ENCODE measurements at regions not wholly inside any gene's neighbourhood (a gene's known extent, or its start where the extent isn't known, plus 50 kb on each side); places are given as distances from the start of the nearest gene placed in this dataset.

DNA sequence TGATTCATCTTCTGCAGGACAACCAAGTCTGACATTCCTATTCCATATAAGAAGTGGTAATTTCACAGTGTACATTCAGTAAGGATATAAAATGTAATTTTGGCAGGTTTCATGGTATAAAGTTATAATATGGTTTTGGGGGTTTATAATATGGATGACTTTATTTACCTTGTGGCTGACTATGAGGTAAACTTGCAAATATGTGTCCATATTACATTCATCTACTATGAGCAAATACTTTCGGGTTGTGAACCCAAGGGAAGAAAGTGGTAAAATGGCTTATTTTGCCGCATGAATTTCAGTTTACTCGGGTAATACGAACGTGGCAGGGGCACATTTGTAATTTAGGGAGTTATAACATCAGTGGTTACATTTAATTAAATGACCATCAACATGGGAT, 86.7 kb upstream of the TNFSF11 start:
- TF ChIP-seq, protein P1, sequence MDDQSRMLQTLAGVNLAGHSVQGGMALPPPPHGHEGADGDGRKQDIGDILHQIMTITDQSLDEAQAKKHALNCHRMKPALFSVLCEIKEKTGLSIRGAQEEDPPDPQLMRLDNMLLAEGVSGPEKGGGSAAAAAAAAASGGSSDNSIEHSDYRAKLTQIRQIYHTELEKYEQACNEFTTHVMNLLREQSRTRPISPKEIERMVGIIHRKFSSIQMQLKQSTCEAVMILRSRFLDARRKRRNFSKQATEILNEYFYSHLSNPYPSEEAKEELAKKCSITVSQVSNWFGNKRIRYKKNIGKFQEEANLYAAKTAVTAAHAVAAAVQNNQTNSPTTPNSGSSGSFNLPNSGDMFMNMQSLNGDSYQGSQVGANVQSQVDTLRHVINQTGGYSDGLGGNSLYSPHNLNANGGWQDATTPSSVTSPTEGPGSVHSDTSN (CRISPR knock-in tag; IDR thresholded peaks at IDR 0.05; ENCODE audit: borderline replicate concordance), result no peak
- TF ChIP-seq CTCF (CRISPR knock-in tag; IDR thresholded peaks at IDR 0.05) (no peak), ZNF781 (CRISPR knock-in tag; IDR thresholded peaks at IDR 0.05; ENCODE audit: borderline replicate concordance, not compliant biosample characterization) (no peak), ZBTB1 (CRISPR knock-in tag; IDR thresholded peaks at IDR 0.05; ENCODE audit: borderline replicate concordance) (no peak), PRDM4 (CRISPR knock-in tag; IDR thresholded peaks at IDR 0.05; ENCODE audit: borderline replicate concordance) (no peak), SMC3 (IDR thresholded peaks at IDR 0.05; ENCODE audit: low read length) (no peak), POLR2AphosphoS5 (IDR thresholded peaks at IDR 0.05; ENCODE audit: low read depth, low read length) (no peak), PHF5A (CRISPR knock-in tag; IDR thresholded peaks at IDR 0.05; ENCODE audit: low read depth, unreplicated experiment) (no peak), ZNF780A (CRISPR knock-in tag; IDR thresholded peaks at IDR 0.05) (no peak)

Data from HepG2 (cell line).